ENCODE measurements at regions not wholly inside any gene's neighbourhood (a gene's known extent, or its start where the extent isn't known, plus 50 kb on each side); places are given as distances from the start of the nearest gene placed in this dataset.

GRCh38 chr5:93328833-93329232 is 252.2 kb downstream of the NR2F1-AS1 start:
- H3K27ac ChIP-seq (ENCODE audit: low read depth in 1 of 2, low read length in 1 of 2): no peak overlapping the region
- no peaks in the 10 kb centered on the region for H3K27me3 ChIP-seq (ENCODE audit: control insufficient read depth in 2 of 2, insufficient read depth in 1 of 2, low read length in 1 of 2)
- no peaks in the 10 kb centered on the region for H3K36me3 ChIP-seq (ENCODE audit: control insufficient read depth in 2 of 2, insufficient read depth in 2 of 2, low read length in 1 of 2)
- no peaks in the 10 kb centered on the region for H3K9me3 ChIP-seq (ENCODE audit: control insufficient read depth in 2 of 2, insufficient read depth in 1 of 2, low read length in 1 of 2)
- 93% methylated on average over 1 of the region's 1 CpG for WGBS
- no peak for DNase-seq (ENCODE audit: low read depth in 6 of 9, low spot score in 9 of 9)
- H3K4me3 ChIP-seq (ENCODE audit: low read length in 2 of 2): no peak overlapping the region
- H3K4me1 ChIP-seq (ENCODE audit: control insufficient read depth in 2 of 2, insufficient read depth in 2 of 2, low read length in 2 of 2): no peaks in the 10 kb centered on the region

- Histone ChIP-seq H3K4me3 (ENCODE audit: low read length in 2 of 2) (no peak overlapping the region), H3K4me1 (ENCODE audit: control insufficient read depth in 2 of 2, insufficient read depth in 2 of 2, low read length in 2 of 2) (no peaks in the 10 kb centered on the region), H3K27ac (ENCODE audit: low read depth in 1 of 2, low read length in 1 of 2) (no peak overlapping the region), H3K9me3 (ENCODE audit: control insufficient read depth in 2 of 2, insufficient read depth in 1 of 2, low read length in 1 of 2) (no peaks in the 10 kb centered on the region), H3K27me3 (ENCODE audit: control insufficient read depth in 2 of 2, insufficient read depth in 1 of 2, low read length in 1 of 2) (no peaks in the 10 kb centered on the region), H3K36me3 (ENCODE audit: control insufficient read depth in 2 of 2, insufficient read depth in 2 of 2, low read length in 1 of 2) (no peaks in the 10 kb centered on the region)
- 89% methylated on average over 1 of the region's 1 CpG for WGBS
- DNase-seq (ENCODE audit: low read depth in 6 of 9, low spot score in 9 of 9): no peak
Observed at GRCh38 chr5:93327605-93328004, 253.4 kb downstream of the NR2F1-AS1 start.

GRCh38 chr5:93325946-93326345 is 255.1 kb downstream of the NR2F1-AS1 start:
- 94% methylated on average over 9 of the region's 9 CpGs for WGBS

GRCh38 chr5:93322974-93323860 is 257.8 kb downstream of the NR2F1-AS1 start:
- 89% methylated on average over 8 of the region's 8 CpGs for WGBS
- no peaks in the 10 kb centered on the region for H3K9me3 ChIP-seq (ENCODE audit: control insufficient read depth in 2 of 2, insufficient read depth in 1 of 2, low read length in 1 of 2)
- no peaks in the 10 kb centered on the region for H3K36me3 ChIP-seq (ENCODE audit: control insufficient read depth in 2 of 2, insufficient read depth in 2 of 2, low read length in 1 of 2)
- H3K4me3 ChIP-seq (ENCODE audit: low read length in 2 of 2): no peak overlapping the region
- no peaks in the 10 kb centered on the region for H3K27me3 ChIP-seq (ENCODE audit: control insufficient read depth in 2 of 2, insufficient read depth in 1 of 2, low read length in 1 of 2)
- H3K4me1 ChIP-seq (ENCODE audit: control insufficient read depth in 2 of 2, insufficient read depth in 2 of 2, low read length in 2 of 2): no peaks in the 10 kb centered on the region
- no peak for DNase-seq (ENCODE audit: low read depth in 6 of 9, low spot score in 9 of 9)
- H3K27ac ChIP-seq (ENCODE audit: low read depth in 1 of 2, low read length in 1 of 2): no peak overlapping the region

More at GRCh38 chr5:93325946-93326345, 255.1 kb downstream of the NR2F1-AS1 start:
- H3K27ac ChIP-seq (ENCODE audit: low read depth in 1 of 2, low read length in 1 of 2): no peak overlapping the region
- no peaks in the 10 kb centered on the region for H3K36me3 ChIP-seq (ENCODE audit: control insufficient read depth in 2 of 2, insufficient read depth in 2 of 2, low read length in 1 of 2)
- H3K4me3 ChIP-seq (ENCODE audit: low read length in 2 of 2): no peak overlapping the region
- H3K27me3 ChIP-seq (ENCODE audit: control insufficient read depth in 2 of 2, insufficient read depth in 1 of 2, low read length in 1 of 2): no peaks in the 10 kb centered on the region
- no peak for DNase-seq (ENCODE audit: low read depth in 6 of 9, low spot score in 9 of 9)
- no peaks in the 10 kb centered on the region for H3K9me3 ChIP-seq (ENCODE audit: control insufficient read depth in 2 of 2, insufficient read depth in 1 of 2, low read length in 1 of 2)
- no peaks in the 10 kb centered on the region for H3K4me1 ChIP-seq (ENCODE audit: control insufficient read depth in 2 of 2, insufficient read depth in 2 of 2, low read length in 2 of 2)

GRCh38 chr5:93320920-93321445 is 260.0 kb downstream of the NR2F1-AS1 start:
- H3K4me1 ChIP-seq (ENCODE audit: control insufficient read depth in 2 of 2, insufficient read depth in 2 of 2, low read length in 2 of 2): no peaks in the 10 kb centered on the region
- no peak overlapping the region for H3K27ac ChIP-seq (ENCODE audit: low read depth in 1 of 2, low read length in 1 of 2)
- no peaks in the 10 kb centered on the region for H3K36me3 ChIP-seq (ENCODE audit: control insufficient read depth in 2 of 2, insufficient read depth in 2 of 2, low read length in 1 of 2)
- WGBS: 72% methylated on average over 3 of the region's 3 CpGs
- DNase-seq (ENCODE audit: low read depth in 6 of 9, low spot score in 9 of 9): no peak
- H3K4me3 ChIP-seq (ENCODE audit: low read length in 2 of 2): no peak overlapping the region
- no peaks in the 10 kb centered on the region for H3K9me3 ChIP-seq (ENCODE audit: control insufficient read depth in 2 of 2, insufficient read depth in 1 of 2, low read length in 1 of 2)
- H3K27me3 ChIP-seq (ENCODE audit: control insufficient read depth in 2 of 2, insufficient read depth in 1 of 2, low read length in 1 of 2): no peaks in the 10 kb centered on the region

- no peaks in the 10 kb centered on the region for H3K9me3 ChIP-seq (ENCODE audit: control insufficient read depth in 2 of 2, insufficient read depth in 1 of 2, low read length in 1 of 2)
- H3K36me3 ChIP-seq (ENCODE audit: control insufficient read depth in 2 of 2, insufficient read depth in 2 of 2, low read length in 1 of 2): no peaks in the 10 kb centered on the region
- no peaks in the 10 kb centered on the region for H3K4me1 ChIP-seq (ENCODE audit: control insufficient read depth in 2 of 2, insufficient read depth in 2 of 2, low read length in 2 of 2)
- no peaks in the 10 kb centered on the region for H3K27me3 ChIP-seq (ENCODE audit: control insufficient read depth in 2 of 2, insufficient read depth in 1 of 2, low read length in 1 of 2)
- no peak overlapping the region for H3K27ac ChIP-seq (ENCODE audit: low read depth in 1 of 2, low read length in 1 of 2)
- H3K4me3 ChIP-seq (ENCODE audit: low read length in 2 of 2): no peak overlapping the region
- DNase-seq (ENCODE audit: low read depth in 6 of 9, low spot score in 9 of 9): no peak
Observed at GRCh38 chr5:93313672-93314071, 267.3 kb downstream of the NR2F1-AS1 start.

GRCh38 chr5:93311881-93312280 is 269.1 kb downstream of the NR2F1-AS1 start:
- Histone ChIP-seq H3K9me3 (ENCODE audit: control insufficient read depth in 2 of 2, insufficient read depth in 1 of 2, low read length in 1 of 2) (no peaks in the 10 kb centered on the region), H3K27me3 (ENCODE audit: control insufficient read depth in 2 of 2, insufficient read depth in 1 of 2, low read length in 1 of 2) (no peaks in the 10 kb centered on the region), H3K4me3 (ENCODE audit: low read length in 2 of 2) (no peak overlapping the region), H3K4me1 (ENCODE audit: control insufficient read depth in 2 of 2, insufficient read depth in 2 of 2, low read length in 2 of 2) (no peaks in the 10 kb centered on the region), H3K36me3 (ENCODE audit: control insufficient read depth in 2 of 2, insufficient read depth in 2 of 2, low read length in 1 of 2) (no peaks in the 10 kb centered on the region), H3K27ac (ENCODE audit: low read depth in 1 of 2, low read length in 1 of 2) (no peak overlapping the region)
- 83% methylated on average over 2 of the region's 2 CpGs for WGBS
- DNase-seq (ENCODE audit: low read depth in 6 of 9, low spot score in 9 of 9): no peak

GRCh38 chr5:93307557-93307956 is 273.5 kb downstream of the NR2F1-AS1 start:
- H3K4me3 ChIP-seq (ENCODE audit: low read length in 2 of 2): no peak overlapping the region
- no peaks in the 10 kb centered on the region for H3K4me1 ChIP-seq (ENCODE audit: control insufficient read depth in 2 of 2, insufficient read depth in 2 of 2, low read length in 2 of 2)
- no peaks in the 10 kb centered on the region for H3K36me3 ChIP-seq (ENCODE audit: control insufficient read depth in 2 of 2, insufficient read depth in 2 of 2, low read length in 1 of 2)
- H3K27me3 ChIP-seq (ENCODE audit: control insufficient read depth in 2 of 2, insufficient read depth in 1 of 2, low read length in 1 of 2): no peaks in the 10 kb centered on the region
- H3K9me3 ChIP-seq (ENCODE audit: control insufficient read depth in 2 of 2, insufficient read depth in 1 of 2, low read length in 1 of 2): no peaks in the 10 kb centered on the region
- no peak overlapping the region for H3K27ac ChIP-seq (ENCODE audit: low read depth in 1 of 2, low read length in 1 of 2)
- DNase-seq (ENCODE audit: low read depth in 6 of 9, low spot score in 9 of 9): no peak

GRCh38 chr5:93305984-93306383 is 275.0 kb downstream of the NR2F1-AS1 start:
- Histone ChIP-seq H3K36me3 (ENCODE audit: control insufficient read depth in 2 of 2, insufficient read depth in 2 of 2, low read length in 1 of 2) (no peaks in the 10 kb centered on the region), H3K4me1 (ENCODE audit: control insufficient read depth in 2 of 2, insufficient read depth in 2 of 2, low read length in 2 of 2) (no peaks in the 10 kb centered on the region), H3K27ac (ENCODE audit: low read depth in 1 of 2, low read length in 1 of 2) (no peak overlapping the region), H3K27me3 (ENCODE audit: control insufficient read depth in 2 of 2, insufficient read depth in 1 of 2, low read length in 1 of 2) (no peaks in the 10 kb centered on the region), H3K9me3 (ENCODE audit: control insufficient read depth in 2 of 2, insufficient read depth in 1 of 2, low read length in 1 of 2) (no peaks in the 10 kb centered on the region), H3K4me3 (ENCODE audit: low read length in 2 of 2) (no peak overlapping the region)
- DNase-seq (ENCODE audit: low read depth in 6 of 9, low spot score in 9 of 9): no peak
- WGBS: 43% methylated on average over 4 of the region's 4 CpGs
